Nephron progenitor cell (in vitro differentiated cells): ENCODE measurements at regions not wholly inside any gene's neighbourhood (a gene's known extent, or its start where the extent isn't known, plus 50 kb on each side); places are given as distances from the start of the nearest gene placed in this dataset.
A peak's percentile ranks its signal among the peaks of the same experiment; 100 is the strongest.

Source experiments
- DNase-seq: peaks from one replicate; pipeline ENCODE4 v3.0.0; 2021
- H3K27ac Mint-ChIP-seq: 2 replicates; pipeline ENCODE4 v1.8.0; 2021; ENCODE audit warnings: mild to moderate bottlenecking, moderate library complexity, mixed read lengths
- H3K27me3 Mint-ChIP-seq: 2 replicates; pipeline ENCODE4 v1.8.0; 2021; ENCODE audit warnings: mild to moderate bottlenecking, low read depth, mixed read lengths; ENCODE audit not compliant: poor library complexity
- H3K36me3 Mint-ChIP-seq: 2 replicates; pipeline ENCODE4 v1.8.0; 2021; ENCODE audit warnings: low read depth, mixed read lengths
- H3K4me1 Mint-ChIP-seq: 2 replicates; pipeline ENCODE4 v1.8.0; 2021; ENCODE audit warnings: mixed read lengths
- H3K4me3 Mint-ChIP-seq: 2 replicates; pipeline ENCODE4 v1.8.0; 2021; ENCODE audit warnings: mild to moderate bottlenecking, moderate library complexity, mixed read lengths
- H3K9me3 Mint-ChIP-seq: 2 replicates; pipeline ENCODE4 v1.8.0; 2021; ENCODE audit warnings: mild to moderate bottlenecking, moderate library complexity, mixed read lengths
- CTCF ChIP-seq: fragments of 200-600 bp; sonication (generic); IDR thresholded peaks from 2 replicates; pipeline ENCODE4 v1.5.0; 2021; ENCODE audit warnings: antibody characterized with exemption

GRCh38 chr7:23955145-23955544 lies 245.1 kb downstream of the STK31 start:
- no peak overlapping the region for H3K4me3 Mint-ChIP-seq
- peaks cover 4% of the 10 kb centered on the region for H3K9me3 Mint-ChIP-seq
- H3K36me3 Mint-ChIP-seq: no peaks in the 10 kb centered on the region
- DNase-seq: no peak
- H3K4me1 Mint-ChIP-seq: peaks cover 10% of the 10 kb centered on the region
- H3K27ac Mint-ChIP-seq: no peak overlapping the region
- no peak for TF ChIP-seq CTCF
- H3K27me3 Mint-ChIP-seq: peaks cover 8% of the 10 kb centered on the region

- Mint-ChIP-seq H3K36me3 (no peaks in the 10 kb centered on the region), H3K27me3 (peaks cover 8% of the 10 kb centered on the region), H3K27ac (peak overlapping the region; percentile 11), H3K4me1 (peaks cover 10% of the 10 kb centered on the region), H3K9me3 (no peaks in the 10 kb centered on the region), H3K4me3 (no peak overlapping the region)
- no peak for TF ChIP-seq CTCF
- DNase-seq: no peak
Measured at GRCh38 chr7:23955600-23956149, 245.7 kb downstream of the STK31 start.

DNA sequence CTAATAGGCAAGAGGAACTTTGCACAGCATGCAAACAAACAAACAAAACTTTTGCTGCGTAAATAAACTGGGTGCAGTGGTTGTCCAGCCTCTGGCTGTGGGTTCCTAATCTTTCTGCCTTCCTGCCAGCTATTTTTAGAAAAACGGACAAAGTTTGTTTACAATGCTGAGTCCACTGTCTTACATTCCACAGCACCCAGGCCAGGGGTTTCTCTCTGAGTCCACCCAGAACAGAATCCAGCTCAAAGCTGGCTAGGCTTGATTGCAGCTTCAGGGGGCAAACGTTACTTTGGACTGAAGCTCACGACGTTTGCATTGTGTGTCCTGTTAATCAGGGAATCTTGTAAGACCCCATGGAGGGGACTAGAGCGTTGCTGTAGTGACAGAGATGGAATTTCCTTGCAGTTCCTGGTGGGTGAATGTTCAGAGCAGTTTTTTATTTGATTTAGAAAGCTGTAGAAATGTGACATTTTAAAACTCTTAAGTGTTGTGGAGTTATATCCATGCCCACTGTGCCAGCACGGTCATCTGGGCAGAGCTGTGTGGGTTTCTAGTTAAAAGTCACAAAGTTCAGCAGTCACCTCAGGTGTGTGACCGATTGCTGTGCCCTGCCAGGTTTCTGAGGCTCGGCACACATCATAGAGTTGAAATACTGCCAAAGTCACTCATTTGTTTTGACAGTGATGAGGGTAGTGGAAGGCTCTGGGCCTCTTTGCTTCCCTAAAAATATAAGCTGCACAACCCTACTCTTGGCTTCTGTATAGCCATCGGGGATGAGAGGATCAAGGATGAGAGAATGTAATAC lies 247.0 kb downstream of the STK31 start:
- H3K4me1 Mint-ChIP-seq: peaks cover 10% of the 10 kb centered on the region
- H3K36me3 Mint-ChIP-seq: no peaks in the 10 kb centered on the region
- H3K27me3 Mint-ChIP-seq: peaks cover 11% of the 10 kb centered on the region
- H3K4me3 Mint-ChIP-seq: no peak overlapping the region
- no peak for TF ChIP-seq CTCF
- no peak for DNase-seq
- H3K9me3 Mint-ChIP-seq: peaks cover 5% of the 10 kb centered on the region
- H3K27ac Mint-ChIP-seq: peak overlapping the region; percentile 72

DNA sequence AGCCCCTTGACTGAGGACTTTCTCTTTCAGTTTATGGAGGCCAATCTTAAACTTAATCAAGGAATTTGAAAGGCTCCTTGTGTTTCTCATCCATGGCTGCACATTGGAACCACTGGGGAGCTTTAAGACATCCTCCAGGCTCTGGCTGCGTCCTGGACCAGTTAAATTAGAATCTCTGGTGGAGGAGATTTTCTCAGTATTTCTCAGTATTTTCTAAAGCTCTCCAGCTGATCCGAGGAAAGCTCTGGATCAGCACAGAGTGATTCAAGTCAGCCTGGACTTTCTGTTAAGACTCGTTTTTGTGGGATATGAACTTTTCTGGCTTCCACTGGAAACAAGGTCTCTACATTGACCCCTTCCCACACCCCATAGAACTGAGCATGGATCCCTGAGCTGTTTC lies 249.8 kb downstream of the STK31 start:
- no peak overlapping the region for H3K27ac Mint-ChIP-seq
- peaks cover 14% of the 10 kb centered on the region for H3K27me3 Mint-ChIP-seq
- TF ChIP-seq CTCF: no peak
- H3K9me3 Mint-ChIP-seq: peaks cover 5% of the 10 kb centered on the region
- no peak overlapping the region for H3K4me3 Mint-ChIP-seq
- no peaks in the 10 kb centered on the region for H3K36me3 Mint-ChIP-seq
- peaks cover 25% of the 10 kb centered on the region for H3K4me1 Mint-ChIP-seq
- DNase-seq: no peak

- Mint-ChIP-seq H3K27me3 (peaks cover 12% of the 10 kb centered on the region), H3K4me3 (no peak overlapping the region), H3K9me3 (peaks cover 8% of the 10 kb centered on the region), H3K36me3 (no peaks in the 10 kb centered on the region), H3K27ac (no peak overlapping the region), H3K4me1 (peaks cover 30% of the 10 kb centered on the region)
- no peak for TF ChIP-seq CTCF
- no peak for DNase-seq
Measured at GRCh38 chr7:23960361-23960760, 250.3 kb downstream of the STK31 start.
